ENCODE measurements at regions not wholly inside any gene's neighbourhood (a gene's known extent, or its start where the extent isn't known, plus 50 kb on each side); places are given as distances from the start of the nearest gene placed in this dataset.
"Not testable (repeated sequence)": the region's sequence is repeated elsewhere in the genome, so short reads cannot be mapped to it uniquely, and the experiment has no call there.

- TF ChIP-seq EZH2 (IDR thresholded peaks at IDR 0.05; ENCODE audit: borderline replicate concordance, insufficient read depth, low read depth, low read length, poor library complexity, severe bottlenecking) (no peak), CTCF (IDR thresholded peaks at IDR 0.05) (no peak)
- Mint-ChIP-seq H3K4me1 (no peaks in the 10 kb centered on the region), H3K9me3 (ENCODE audit: insufficient read depth) (no peaks in the 10 kb centered on the region), H3K27ac (no peak overlapping the region), H3K27me3 (peaks cover 27% of the 10 kb centered on the region), H3K4me3 (no peak overlapping the region)
- Histone ChIP-seq H3K9me3 (ENCODE audit: control extremely low read depth in 1 of 3, control insufficient read depth in 2 of 3, insufficient read depth in 1 of 3, low read length in 2 of 3) (no peaks in the 10 kb centered on the region), H3K4me1 (ENCODE audit: control insufficient read depth in 2 of 2, insufficient read depth in 2 of 2, low read length in 2 of 2) (no peaks in the 10 kb centered on the region), H3K9ac (ENCODE audit: low read length) (no peak overlapping the region), H3K27ac (ENCODE audit: low read length in 2 of 2) (no peak overlapping the region), H3K79me2 (ENCODE audit: control insufficient read depth, insufficient read depth, low read length) (no peaks in the 10 kb centered on the region), H3K27me3 (replicated peaks in 1 of 4; ENCODE audit: control extremely low read depth in 1 of 4, control insufficient read depth in 3 of 4, insufficient read depth in 4 of 4, low read length in 3 of 4) (peaks cover 0 to 10% (median 3%) of the 10 kb centered on the region in 4 experiments), H3K4me3 (ENCODE audit: control extremely low read depth in 1 of 5, extremely low read depth in 1 of 5, insufficient read depth in 1 of 5, low read depth in 2 of 5, low read length in 4 of 5) (no peak overlapping the region), H3K4me2 (replicated peaks; ENCODE audit: low read depth, low read length, poor library complexity, severe bottlenecking) (no peak overlapping the region), H2AFZ (ENCODE audit: insufficient read depth, low read depth, low read length, poor library complexity, severe bottlenecking) (no peak overlapping the region), H4K20me1 (ENCODE audit: control insufficient read depth, insufficient read depth, low read length, poor library complexity, severe bottlenecking) (no peaks in the 10 kb centered on the region), H3K36me3 (replicated peaks in 1 of 2; ENCODE audit: control extremely low read depth in 1 of 2, control insufficient read depth in 1 of 2, extremely low read depth in 1 of 2, insufficient read depth in 2 of 2, low read length in 1 of 2) (no peaks in the 10 kb centered on the region)
- ATAC-seq (ENCODE audit: low read depth) (no peak), DNase-seq (no peak)
- CTCF ChIA-PET: no interaction called here
- intact Hi-C loops (cut with micrococcal nuclease): no loop called here
- 75% methylated on average over 4 of the region's 9 CpGs for WGBS (ENCODE audit: insufficient coverage)
- POLR2A ChIA-PET: no interaction called here
These were observed 66.1 kb downstream of the FAM50B start for GRCh38 chr6:3915076-3915791.

DNA sequence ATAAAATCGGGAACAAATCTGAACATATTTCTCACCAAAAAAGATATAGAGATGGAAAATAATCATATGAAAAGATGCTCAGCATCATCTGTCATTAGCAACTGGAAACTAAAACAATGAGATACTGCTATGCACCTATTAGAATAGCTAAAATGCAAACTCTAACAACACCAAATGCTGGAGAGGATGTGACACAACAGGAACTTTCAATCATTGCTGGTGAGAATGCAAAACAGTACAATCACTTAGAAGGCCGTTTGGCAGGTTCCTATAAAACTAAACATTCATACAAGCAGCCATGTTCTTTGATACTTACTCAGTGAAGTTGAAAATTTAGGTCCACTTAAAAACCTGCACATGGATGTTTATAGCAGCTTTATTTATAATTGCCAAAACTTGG is 67.0 kb downstream of the FAM50B start:
- Histone ChIP-seq H4K20me1 (ENCODE audit: control insufficient read depth, insufficient read depth, low read length, poor library complexity, severe bottlenecking) (no peaks in the 10 kb centered on the region), H3K27ac (ENCODE audit: low read length in 2 of 2) (no peak overlapping the region), H3K4me1 (ENCODE audit: control insufficient read depth in 2 of 2, insufficient read depth in 2 of 2, low read length in 2 of 2) (no peaks in the 10 kb centered on the region), H3K27me3 (replicated peaks in 1 of 4; ENCODE audit: control extremely low read depth in 1 of 4, control insufficient read depth in 3 of 4, insufficient read depth in 4 of 4, low read length in 3 of 4) (peaks cover 0 to 10% (median 2%) of the 10 kb centered on the region in 4 experiments), H3K9me3 (ENCODE audit: control extremely low read depth in 1 of 3, control insufficient read depth in 2 of 3, insufficient read depth in 1 of 3, low read length in 2 of 3) (no peaks in the 10 kb centered on the region), H3K79me2 (ENCODE audit: control insufficient read depth, insufficient read depth, low read length) (no peaks in the 10 kb centered on the region), H2AFZ (ENCODE audit: insufficient read depth, low read depth, low read length, poor library complexity, severe bottlenecking) (no peak overlapping the region), H3K4me2 (replicated peaks; ENCODE audit: low read depth, low read length, poor library complexity, severe bottlenecking) (no peak overlapping the region), H3K36me3 (replicated peaks in 1 of 2; ENCODE audit: control extremely low read depth in 1 of 2, control insufficient read depth in 1 of 2, extremely low read depth in 1 of 2, insufficient read depth in 2 of 2, low read length in 1 of 2) (no peaks in the 10 kb centered on the region), H3K4me3 (ENCODE audit: control extremely low read depth in 1 of 5, extremely low read depth in 1 of 5, insufficient read depth in 1 of 5, low read depth in 2 of 5, low read length in 4 of 5) (no peak overlapping the region), H3K9ac (ENCODE audit: low read length) (no peak overlapping the region)
- H3K27me3 Mint-ChIP-seq: peaks cover 29% of the 10 kb centered on the region
- POLR2A ChIA-PET: no interaction called here
- TF ChIP-seq EZH2 (IDR thresholded peaks at IDR 0.05; ENCODE audit: borderline replicate concordance, insufficient read depth, low read depth, low read length, poor library complexity, severe bottlenecking): no peak
- no peak for TF ChIP-seq CTCF (IDR thresholded peaks at IDR 0.05)
- intact Hi-C loops (cut with micrococcal nuclease): no loop called here
- CTCF ChIA-PET: no interaction called here
- no peaks in the 10 kb centered on the region for H3K9me3 Mint-ChIP-seq (ENCODE audit: insufficient read depth)
- H3K4me3 Mint-ChIP-seq: no peak overlapping the region
- H3K27ac Mint-ChIP-seq: no peak overlapping the region
- no peak for ATAC-seq (ENCODE audit: low read depth)
- no CpG with 5 or more reads among the region's 2 CpGs for WGBS (ENCODE audit: insufficient coverage)
- no peaks in the 10 kb centered on the region for H3K4me1 Mint-ChIP-seq
- DNase-seq: no peak

GRCh38 chr6:3916749-3917148 is 67.6 kb downstream of the FAM50B start:
- H3K36me3 ChIP-seq (replicated peaks in 1 of 2; ENCODE audit: control extremely low read depth in 1 of 2, control insufficient read depth in 1 of 2, extremely low read depth in 1 of 2, insufficient read depth in 2 of 2, low read length in 1 of 2); H3K9me3 ChIP-seq (ENCODE audit: control extremely low read depth in 1 of 3, control insufficient read depth in 2 of 3, insufficient read depth in 1 of 3, low read length in 2 of 3); H3K4me1 Mint-ChIP-seq; POLR2A ChIA-PET; DNase-seq; H3K4me2 ChIP-seq (replicated peaks; ENCODE audit: low read depth, low read length, poor library complexity, severe bottlenecking); CTCF ChIA-PET; ATAC-seq (ENCODE audit: low read depth); H3K4me1 ChIP-seq (ENCODE audit: control insufficient read depth in 2 of 2, insufficient read depth in 2 of 2, low read length in 2 of 2); H3K9ac ChIP-seq (ENCODE audit: low read length); H3K27ac ChIP-seq (ENCODE audit: low read length in 2 of 2); H3K79me2 ChIP-seq (ENCODE audit: control insufficient read depth, insufficient read depth, low read length); H3K27ac Mint-ChIP-seq; H3K27me3 ChIP-seq (replicated peaks in 1 of 4; ENCODE audit: control extremely low read depth in 1 of 4, control insufficient read depth in 3 of 4, insufficient read depth in 4 of 4, low read length in 3 of 4); H3K4me3 Mint-ChIP-seq; H4K20me1 ChIP-seq (ENCODE audit: control insufficient read depth, insufficient read depth, low read length, poor library complexity, severe bottlenecking); H2AFZ ChIP-seq (ENCODE audit: insufficient read depth, low read depth, low read length, poor library complexity, severe bottlenecking); H3K9me3 Mint-ChIP-seq (ENCODE audit: insufficient read depth); intact Hi-C loops (cut with micrococcal nuclease); H3K4me3 ChIP-seq (ENCODE audit: control extremely low read depth in 1 of 5, extremely low read depth in 1 of 5, insufficient read depth in 1 of 5, low read depth in 2 of 5, low read length in 4 of 5): not testable (repeated sequence)
- peaks cover 24% of the 10 kb centered on the region for H3K27me3 Mint-ChIP-seq
- WGBS (ENCODE audit: insufficient coverage): 94% methylated on average over 3 of the region's 4 CpGs

All from B cell (primary cell).